GM21717 (cell line): ENCODE measurements at regions not wholly inside any gene's neighbourhood (a gene's known extent, or its start where the extent isn't known, plus 50 kb on each side); places are given as distances from the start of the nearest gene placed in this dataset.
"Not testable (repeated sequence)": the region's sequence is repeated elsewhere in the genome, so short reads cannot be mapped to it uniquely, and the experiment has no call there.

Experiments used
- ATAC-seq: cut with Tn5 transposase; IDR thresholded peaks from one replicate; pipeline ENCODE4 v1.9.1; 2021; ENCODE audit warnings: mild to moderate bottlenecking, moderate library complexity; ENCODE audit not compliant: unreplicated experiment

GRCh38 chr13:39931505-39931904, 276.0 kb downstream of the COG6 start:
- ATAC-seq: no peak

GRCh38 chr13:39932514-39932913, 277.1 kb downstream of the COG6 start:
- not testable (repeated sequence) for ATAC-seq

GRCh38 chr13:39935155-39935554, 279.7 kb downstream of the COG6 start:
- no peak for ATAC-seq

GRCh38 chr13:39938596-39938995, 283.1 kb downstream of the COG6 start:
- no peak for ATAC-seq

GRCh38 chr13:39941236-39941635, 285.8 kb downstream of the COG6 start:
- no peak for ATAC-seq

GRCh38 chr13:39941911-39942551, 286.6 kb downstream of the COG6 start:
- no peak for ATAC-seq

- ATAC-seq: peak; percentile 87
These were observed 287.3 kb downstream of the COG6 start for GRCh38 chr13:39942552-39943273.

GRCh38 chr13:39943711-39944110, 288.2 kb downstream of the COG6 start:
- no peak for ATAC-seq

GRCh38 chr13:39945226-39945625, 289.8 kb downstream of the COG6 start:
- no peak for ATAC-seq

- no peak for ATAC-seq
These were observed 291.3 kb downstream of the COG6 start for GRCh38 chr13:39946769-39947168.

GRCh38 chr13:39951301-39951700, 295.8 kb downstream of the COG6 start:
- ATAC-seq: no peak

- ATAC-seq: no peak
These were observed 297.1 kb downstream of the COG6 start for GRCh38 chr13:39952249-39953233.

- ATAC-seq: no peak
These were observed 299.0 kb downstream of the COG6 start for GRCh38 chr13:39954476-39954875.

- ATAC-seq: no peak
These were observed 300.1 kb downstream of the COG6 start for GRCh38 chr13:39955560-39955959.

- ATAC-seq: no peak
These were observed 300.6 kb downstream of the COG6 start for GRCh38 chr13:39956036-39956435.

- no peak for ATAC-seq
These were observed 302.6 kb downstream of the COG6 start for GRCh38 chr13:39957868-39958677.

- ATAC-seq: no peak
These were observed 304.2 kb downstream of the COG6 start for GRCh38 chr13:39959497-39960144.

- ATAC-seq: no peak
These were observed 304.7 kb downstream of the COG6 start for GRCh38 chr13:39960191-39960590.

- no peak for ATAC-seq
These were observed 305.6 kb downstream of the COG6 start for GRCh38 chr13:39961036-39961435.

GRCh38 chr13:39963612-39964011, 308.1 kb downstream of the COG6 start:
- no peak for ATAC-seq
